Tibial artery (tissue), 4 donors: ENCODE measurements at regions not wholly inside any gene's neighbourhood (a gene's known extent, or its start where the extent isn't known, plus 50 kb on each side); places are given as distances from the start of the nearest gene placed in this dataset.

Experiments used
- DNase-seq, 2 donors: peaks; one replicate each; pipeline ENCODE4 v3.0.0-alpha.2; 2019
- H3K27ac ChIP-seq, 2 donors: fragments of 200-600 bp; sonication (generic) in 1 of 2; 1 replicate in 1 of 2; 2 replicates in 1 of 2; pipeline ENCODE4 v1.5.1; 2018 to 2019; ENCODE audit warnings: mild to moderate bottlenecking in 1 of 2
- H3K27me3 ChIP-seq, 2 donors: fragments of 200-600 bp; sonication (generic) in 1 of 2; one replicate each; pipeline versions ENCODE4 v1.5.1 to v1.6.0; 2016 to 2019
- H3K36me3 ChIP-seq, 3 donors: fragments of 200-600 bp; sonication (generic) in 2 of 3; one replicate each; pipeline ENCODE4 v1.5.1; 2016 to 2019; ENCODE audit warnings: mild to moderate bottlenecking in 2 of 3
- H3K4me1 ChIP-seq, 4 donors: fragments of 200-600 bp; sonication (generic) in 2 of 4; 1 replicate in 3 of 4; 2 replicates in 1 of 4; pipeline ENCODE4 v1.5.1; 2016 to 2019
- H3K4me3 ChIP-seq, 2 donors: fragments of 200-600 bp; sonication (generic) in 1 of 2; 1 replicate in 1 of 2; 2 replicates in 1 of 2; pipeline ENCODE4 v1.5.1; 2018 to 2019; ENCODE audit warnings: mild to moderate bottlenecking in 2 of 2
- H3K9me3 ChIP-seq, 3 donors: fragments of 200-600 bp; sonication (generic) in 1 of 3; one replicate each; pipeline ENCODE4 v1.5.1; 2016 to 2019
- CTCF ChIP-seq, 2 experiments: fragments of 200-600 bp in 1 of 2; fragments of 450-650 bp in 1 of 2; IDR thresholded peaks; one replicate each; pipeline ENCODE4 v1.5.1; 2017 to 2019; ENCODE audit warnings: antibody characterized with exemption in 2 of 2, mild to moderate bottlenecking in 1 of 2, moderate library complexity in 1 of 2
- intact Hi-C: fragments of 100-400 bp; cut with DNase I; formaldehyde crosslinking; loops from one replicate; pipeline ENCODE4 v1.15.0; 2023; ENCODE audit warnings: low total_unique reads

GRCh38 chr7:128145191-128145590, 95.9 kb upstream of the LEP start:
- no peak for DNase-seq
- Histone ChIP-seq H3K36me3 (no peaks in the 10 kb centered on the region), H3K27me3 (peaks cover 0 to 27% of the 10 kb centered on the region in 2 donors), H3K27ac (no peak overlapping the region), H3K4me1 (no peaks in the 10 kb centered on the region), H3K9me3 (peaks cover 0 to 11% (median 10%) of the 10 kb centered on the region in 3 donors), H3K4me3 (no peak overlapping the region)
- TF ChIP-seq CTCF (IDR thresholded peaks at IDR 0.05) = no peak
- intact Hi-C loops = no loop called here

- no peaks in the 10 kb centered on the region for H3K36me3 ChIP-seq
- H3K4me3 ChIP-seq = no peak overlapping the region
- H3K4me1 ChIP-seq = no peaks in the 10 kb centered on the region
- peaks cover 0 to 11% (median 10%) of the 10 kb centered on the region in 3 donors for H3K9me3 ChIP-seq
- intact Hi-C loops = no loop called here
- TF ChIP-seq CTCF (IDR thresholded peaks at IDR 0.05) = no peak
- peaks cover 0 to 27% of the 10 kb centered on the region in 2 donors for H3K27me3 ChIP-seq
- no peak for DNase-seq
- no peak overlapping the region for H3K27ac ChIP-seq
Observed at GRCh38 chr7:128146052-128146451, 95.0 kb upstream of the LEP start.

- Histone ChIP-seq H3K27me3 (peaks cover 0 to 22% of the 10 kb centered on the region in 2 donors), H3K27ac (no peak overlapping the region), H3K9me3 (peaks cover 0 to 8% (median 6%) of the 10 kb centered on the region in 3 donors), H3K4me3 (no peak overlapping the region), H3K36me3 (no peaks in the 10 kb centered on the region), H3K4me1 (no peaks in the 10 kb centered on the region)
- no peak for TF ChIP-seq CTCF (IDR thresholded peaks at IDR 0.05)
- intact Hi-C loops = no loop called here
- DNase-seq = no peak
Observed at GRCh38 chr7:128148676-128149075, 92.4 kb upstream of the LEP start.

- no peak overlapping the region for H3K27ac ChIP-seq
- no peak overlapping the region for H3K4me3 ChIP-seq
- no peak for TF ChIP-seq CTCF (IDR thresholded peaks at IDR 0.05)
- DNase-seq = no peak
- peaks cover 0 to 15% of the 10 kb centered on the region in 2 donors for H3K27me3 ChIP-seq
- H3K36me3 ChIP-seq = no peaks in the 10 kb centered on the region
- no peaks in the 10 kb centered on the region for H3K9me3 ChIP-seq
- intact Hi-C loops = no loop called here
- H3K4me1 ChIP-seq = no peaks in the 10 kb centered on the region
Observed at GRCh38 chr7:128150223-128150865, 90.7 kb upstream of the LEP start.

- peaks cover 0 to 15% of the 10 kb centered on the region in 2 donors for H3K27me3 ChIP-seq
- H3K4me1 ChIP-seq = no peaks in the 10 kb centered on the region
- no peaks in the 10 kb centered on the region for H3K9me3 ChIP-seq
- intact Hi-C loops = no loop called here
- no peak for DNase-seq
- no peak overlapping the region for H3K27ac ChIP-seq
- no peak for TF ChIP-seq CTCF (IDR thresholded peaks at IDR 0.05)
- H3K4me3 ChIP-seq = no peak overlapping the region
- H3K36me3 ChIP-seq = no peaks in the 10 kb centered on the region
Observed at GRCh38 chr7:128151635-128152034, 89.4 kb upstream of the LEP start.

GRCh38 chr7:128152721-128153120, 88.4 kb upstream of the LEP start:
- H3K36me3 ChIP-seq = no peaks in the 10 kb centered on the region
- peaks cover 0 to 19% of the 10 kb centered on the region in 2 donors for H3K27me3 ChIP-seq
- no peaks in the 10 kb centered on the region for H3K4me1 ChIP-seq
- H3K9me3 ChIP-seq = no peaks in the 10 kb centered on the region
- intact Hi-C loops = no loop called here
- no peak for TF ChIP-seq CTCF (IDR thresholded peaks at IDR 0.05)
- no peak for DNase-seq
- no peak overlapping the region for H3K4me3 ChIP-seq
- no peak overlapping the region for H3K27ac ChIP-seq
